HK-2 (cell line): ENCODE measurements at regions not wholly inside any gene's neighbourhood (a gene's known extent, or its start where the extent isn't known, plus 50 kb on each side); places are given as distances from the start of the nearest gene placed in this dataset.
"Not testable (repeated sequence)": the region's sequence is repeated elsewhere in the genome, so short reads cannot be mapped to it uniquely, and the experiment has no call there.

Experiments
- DNase-seq: peaks from one replicate; pipeline ENCODE4 v3.0.0-alpha.2; 2018; ENCODE audit not compliant: unreplicated experiment

DNA sequence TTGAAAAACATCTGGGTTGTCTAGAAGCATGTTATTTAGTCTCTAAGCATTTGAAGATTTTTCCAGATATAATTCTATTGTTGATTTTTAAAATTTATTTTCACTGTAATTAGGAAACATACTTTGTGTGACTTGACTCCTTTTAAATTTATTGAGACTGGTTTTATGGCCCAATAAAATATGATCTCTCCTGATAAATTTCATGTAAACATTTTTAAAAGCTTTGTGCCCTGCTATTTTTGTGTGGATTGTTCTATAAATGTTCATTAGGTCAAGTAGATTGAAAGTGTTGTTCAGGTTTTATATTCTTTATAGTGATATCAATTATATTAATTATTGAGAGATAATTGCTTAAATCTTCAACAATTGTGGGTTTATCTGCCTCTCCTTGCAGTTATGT, 105.4 kb downstream of the RFX6 start:
- no peak for DNase-seq

DNA sequence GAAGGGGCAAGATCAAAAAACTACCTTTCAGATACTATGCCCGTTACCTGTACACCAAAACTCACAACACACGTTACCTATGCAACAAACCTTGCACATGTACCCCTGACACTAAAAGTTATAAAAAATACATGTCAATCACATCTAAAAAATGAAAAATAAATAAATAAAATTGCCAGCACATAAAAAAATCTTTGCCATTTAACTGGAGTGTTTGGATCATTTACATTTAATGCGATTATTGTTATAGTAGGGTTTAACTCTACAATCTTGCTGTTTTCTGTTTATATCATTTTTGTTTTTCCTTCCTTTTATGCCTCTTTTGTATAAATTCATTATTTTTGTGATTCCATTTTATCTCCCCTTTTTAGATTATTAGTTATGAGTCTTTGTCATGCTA, 106.3 kb downstream of the RFX6 start:
- DNase-seq: no peak

DNA sequence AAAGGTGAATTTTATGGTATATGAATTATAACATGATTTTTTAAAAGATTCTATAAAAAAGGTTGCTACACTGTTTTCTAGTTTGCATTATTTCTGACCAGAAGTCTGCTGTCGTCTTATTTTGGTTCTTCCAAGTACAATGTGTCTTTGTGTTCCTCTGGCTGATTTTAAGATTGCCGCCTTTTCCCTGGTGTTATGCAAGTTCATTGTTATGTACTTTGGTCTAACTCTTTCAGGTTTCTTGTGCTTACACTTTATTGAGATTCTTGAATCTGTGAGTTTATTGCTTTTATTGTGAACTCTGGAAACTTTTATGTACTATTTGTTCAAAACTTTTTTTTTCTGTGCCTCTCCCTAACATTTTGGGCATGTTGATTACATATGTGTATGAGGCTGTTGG, 109.8 kb downstream of the RFX6 start:
- DNase-seq: no peak

DNA sequence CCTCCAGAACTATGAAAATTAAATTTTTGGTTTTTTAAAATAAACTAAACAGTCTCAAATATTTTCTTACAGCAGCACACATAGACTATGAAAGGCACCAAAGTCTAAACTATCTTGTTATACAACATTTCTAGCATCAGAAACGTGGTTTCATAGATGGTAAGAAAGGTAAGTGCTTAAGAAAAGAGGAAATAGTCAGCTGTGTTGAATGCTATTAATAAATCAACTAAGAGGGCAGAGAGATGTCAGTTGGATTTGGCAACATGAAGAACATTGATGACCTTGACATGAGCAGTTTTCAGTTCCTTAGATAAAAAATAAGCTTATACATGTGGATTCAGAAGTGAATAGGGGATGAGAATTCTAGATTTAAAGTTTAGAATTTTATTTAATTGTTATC, 113.6 kb downstream of the RFX6 start:
- DNase-seq: no peak

DNA sequence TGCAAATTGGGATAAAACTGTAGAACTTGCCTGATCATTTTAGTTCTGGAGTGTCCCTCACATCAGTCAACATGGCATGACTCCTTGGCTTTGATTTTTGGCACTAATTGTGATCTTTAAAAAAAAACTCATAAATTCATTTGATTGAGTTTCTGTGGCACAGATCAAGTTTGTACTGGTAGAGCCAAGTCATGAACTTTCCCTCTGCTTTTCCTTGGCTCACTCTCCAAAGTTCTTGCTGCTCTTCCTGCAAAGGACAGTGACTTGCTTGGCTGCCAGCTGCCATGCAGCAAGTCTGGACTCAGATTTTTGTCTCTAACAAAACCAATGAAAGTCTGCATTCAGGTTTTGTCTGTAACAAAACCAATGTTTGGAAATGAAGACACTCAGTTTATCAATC, 115.5 kb downstream of the RFX6 start:
- no peak for DNase-seq

DNA sequence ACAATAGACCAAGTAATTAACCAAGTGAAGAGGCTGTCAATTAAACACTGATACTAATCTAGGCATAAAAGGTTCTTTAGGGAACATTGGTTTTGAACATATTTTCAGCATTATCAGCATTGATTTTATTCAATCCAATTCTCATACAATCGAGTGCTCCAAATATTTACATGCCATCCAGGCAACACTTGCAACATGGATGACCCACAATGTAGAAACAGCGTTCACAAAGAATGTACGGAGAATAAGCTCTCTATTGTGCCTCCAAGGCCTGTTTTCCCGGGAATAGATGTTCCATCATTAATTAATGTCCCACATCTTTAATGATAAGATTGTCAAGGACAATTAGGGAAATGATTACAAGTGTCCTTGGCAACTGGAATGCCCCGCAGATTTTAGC, 117.4 kb downstream of the RFX6 start:
- no peak for DNase-seq

DNA sequence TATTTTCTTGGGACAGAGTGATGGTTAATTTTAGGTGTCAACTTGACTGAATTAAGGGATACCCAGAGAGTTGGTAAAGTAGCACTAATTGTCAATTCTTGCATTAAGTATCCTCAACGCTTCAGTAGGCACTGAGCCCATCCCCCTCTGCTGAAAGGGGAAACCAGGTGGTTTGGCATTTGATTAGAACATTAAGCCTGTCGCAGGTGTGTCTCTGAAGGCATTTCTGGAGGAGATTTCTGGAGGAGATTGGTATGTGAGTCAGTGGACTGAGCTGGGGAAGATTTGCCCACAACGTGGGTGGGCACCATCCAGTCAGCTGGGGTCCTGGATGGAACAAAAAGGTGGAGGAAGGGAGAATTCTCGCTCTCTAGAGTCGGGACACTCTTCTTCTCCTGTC, 119.8 kb downstream of the RFX6 start:
- DNase-seq: no peak

DNA sequence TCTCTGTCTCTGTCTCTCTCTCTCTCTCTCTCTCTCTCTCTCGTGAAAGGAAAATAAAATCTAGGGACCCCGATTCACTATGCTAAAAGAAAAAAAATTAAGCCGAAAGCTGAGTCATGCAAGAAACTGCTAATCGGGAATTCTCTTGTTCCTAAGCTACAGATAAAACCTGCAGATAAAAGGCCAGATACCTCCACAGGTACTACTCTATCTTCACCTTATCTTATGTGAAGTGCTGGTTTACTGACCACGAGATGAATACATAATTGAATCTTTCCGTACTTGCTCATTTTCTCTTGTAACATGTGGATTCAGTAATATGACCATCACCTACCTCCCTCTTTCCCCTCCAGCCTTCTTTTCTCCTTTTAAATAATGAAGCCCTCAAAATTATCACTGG, 120.5 kb downstream of the RFX6 start:
- DNase-seq: no peak

DNA sequence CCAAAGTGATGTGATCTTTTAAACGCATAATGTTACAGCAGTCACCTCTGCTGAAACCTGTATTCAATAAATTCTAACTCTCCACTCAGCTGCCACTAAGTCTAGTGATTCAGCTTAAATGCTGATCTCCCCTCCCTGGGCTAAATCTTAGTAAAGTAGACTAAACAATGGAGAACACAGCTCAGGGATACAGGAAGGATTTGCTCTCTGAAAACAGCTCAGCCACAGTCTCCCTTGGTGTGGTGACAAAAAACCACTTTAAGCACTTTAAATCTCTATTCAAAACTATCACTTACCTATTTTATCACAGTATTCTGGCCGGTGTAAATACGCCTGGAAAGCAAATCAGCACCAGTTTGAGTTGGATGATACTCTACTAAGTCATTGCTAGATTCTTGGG, 130.6 kb downstream of the RFX6 start:
- no peak for DNase-seq

DNA sequence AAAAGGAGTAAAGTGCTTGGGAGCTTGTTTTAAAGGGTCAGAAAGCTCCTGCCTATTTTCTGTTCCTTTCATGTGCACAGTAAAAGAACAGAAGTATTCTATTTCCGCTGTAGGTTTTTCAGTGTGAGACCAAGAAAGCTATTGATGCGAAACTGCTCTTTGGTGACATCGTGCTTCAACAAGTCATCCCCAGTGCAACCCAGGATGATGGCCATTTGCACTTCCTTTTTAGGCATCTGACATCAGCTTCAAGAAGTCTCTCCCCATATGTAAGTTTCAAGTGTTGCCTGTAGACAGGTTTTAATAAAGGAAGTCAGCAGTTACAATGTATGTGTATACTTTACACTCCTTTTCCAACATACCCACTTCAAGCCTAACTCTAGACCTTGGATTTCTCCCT, 131.6 kb downstream of the RFX6 start:
- no peak for DNase-seq

DNA sequence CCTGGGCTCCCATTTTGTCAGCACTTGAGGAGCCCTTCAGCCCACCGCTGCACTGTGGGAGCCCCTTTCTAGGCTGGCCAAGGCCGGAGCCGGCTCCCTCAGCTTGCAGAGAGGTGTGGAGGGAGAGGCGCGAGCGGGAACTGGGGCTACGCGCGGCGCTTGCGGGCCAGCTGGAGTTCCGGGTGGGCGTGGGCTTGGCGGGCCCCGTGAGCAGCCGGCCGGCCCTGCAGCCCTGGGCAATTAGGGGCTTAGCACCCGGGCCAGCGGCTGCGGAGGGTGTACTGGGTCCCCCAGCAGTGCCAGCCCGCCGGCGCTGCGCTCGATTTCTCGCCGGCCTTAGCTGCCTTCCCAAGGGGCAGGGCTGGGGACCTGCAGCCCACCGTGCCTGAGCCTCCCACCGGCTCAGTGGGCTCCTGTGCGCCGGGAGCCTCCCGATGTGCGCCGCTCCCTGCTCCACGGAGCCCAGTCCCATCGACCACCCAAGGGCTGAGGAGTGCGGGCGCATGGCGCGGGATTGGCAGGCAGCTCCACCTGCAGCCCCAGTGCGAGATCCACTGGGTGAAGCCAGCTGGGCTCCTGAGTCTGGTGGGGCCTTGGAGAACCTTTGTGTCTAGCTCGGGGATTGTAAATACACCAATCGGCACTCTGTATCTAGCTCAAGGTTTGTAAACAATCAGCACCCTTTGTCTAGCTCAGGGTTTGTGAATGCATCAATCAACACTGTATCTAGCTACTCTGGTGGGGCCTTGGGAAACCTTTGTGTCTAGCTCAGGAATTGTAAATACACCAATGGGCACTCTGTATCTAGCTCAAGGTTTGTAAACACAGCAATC, 137.8 kb downstream of the RFX6 start:
- not testable (repeated sequence) for DNase-seq

DNA sequence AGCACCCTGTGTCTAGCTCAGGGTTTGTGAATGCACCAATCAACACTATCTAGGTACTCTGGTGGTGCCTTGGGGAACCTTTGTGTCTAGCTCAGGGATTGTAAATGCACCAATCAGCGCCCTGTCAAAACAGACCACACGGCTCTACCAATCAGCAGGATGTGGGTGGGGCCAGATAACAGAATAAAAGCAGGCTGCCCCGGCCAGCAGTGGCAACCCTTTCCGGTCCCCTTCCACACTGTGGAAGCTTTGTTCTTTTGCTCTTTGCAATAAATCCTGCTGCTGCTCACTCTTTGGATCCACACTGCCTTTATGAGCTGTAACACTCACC, 138.4 kb downstream of the RFX6 start:
- DNase-seq: not testable (repeated sequence)

DNA sequence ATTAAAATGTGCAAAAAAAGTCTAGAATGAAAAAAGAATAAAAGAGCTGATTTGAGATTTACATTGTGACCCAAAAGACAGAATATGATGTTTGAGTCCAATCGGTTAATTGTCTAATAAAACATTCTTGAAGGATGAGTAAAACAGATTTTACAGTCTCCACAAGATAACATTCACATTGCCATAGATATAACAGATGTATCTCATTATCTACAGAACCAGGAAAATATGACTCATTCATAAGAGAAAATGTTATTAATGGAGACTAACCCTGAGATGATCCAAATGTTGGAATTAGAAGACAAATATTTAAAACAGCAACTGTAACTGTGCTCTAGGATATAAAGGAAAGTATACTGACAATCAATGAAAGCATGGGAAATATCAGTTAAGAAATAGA, 141.7 kb downstream of the RFX6 start:
- no peak for DNase-seq

DNA sequence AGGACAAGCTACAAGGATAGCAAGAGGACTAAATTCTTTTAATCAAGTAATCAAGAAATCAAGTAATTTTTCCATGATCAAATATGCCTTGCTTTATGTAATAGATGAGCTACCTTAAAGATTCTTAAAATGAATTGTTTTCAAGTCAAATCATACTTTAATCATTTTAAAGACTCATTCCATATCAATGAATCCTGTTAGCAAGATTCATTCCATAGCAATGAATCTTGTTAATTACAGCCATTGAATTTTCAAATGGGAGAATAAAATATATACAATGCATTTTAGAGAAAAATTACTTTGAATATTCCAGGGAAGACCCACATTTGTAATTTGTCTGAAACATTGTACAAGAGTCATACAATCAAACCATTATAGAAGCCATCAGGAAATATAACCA, 145.7 kb downstream of the RFX6 start:
- DNase-seq: no peak

DNA sequence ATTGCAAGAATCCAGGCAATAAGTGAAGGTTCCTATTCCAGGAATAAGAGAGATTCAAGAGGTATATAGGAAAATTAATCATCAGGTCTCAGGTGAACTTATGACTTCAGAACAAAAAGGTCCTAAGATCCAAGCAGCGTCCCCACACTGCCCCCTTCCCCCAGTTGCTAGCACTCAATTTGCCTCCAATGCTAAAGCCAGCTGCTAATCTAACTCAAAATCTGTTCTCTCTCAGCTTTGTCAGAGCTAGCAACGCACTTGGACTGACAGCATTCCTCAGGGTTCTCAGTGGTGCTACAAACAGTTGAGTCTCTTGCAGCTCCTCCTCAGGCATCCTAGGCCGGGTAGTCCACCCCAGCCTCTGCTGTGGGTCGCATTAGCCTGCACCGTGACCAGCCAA, 148.3 kb downstream of the RFX6 start:
- DNase-seq: no peak

DNA sequence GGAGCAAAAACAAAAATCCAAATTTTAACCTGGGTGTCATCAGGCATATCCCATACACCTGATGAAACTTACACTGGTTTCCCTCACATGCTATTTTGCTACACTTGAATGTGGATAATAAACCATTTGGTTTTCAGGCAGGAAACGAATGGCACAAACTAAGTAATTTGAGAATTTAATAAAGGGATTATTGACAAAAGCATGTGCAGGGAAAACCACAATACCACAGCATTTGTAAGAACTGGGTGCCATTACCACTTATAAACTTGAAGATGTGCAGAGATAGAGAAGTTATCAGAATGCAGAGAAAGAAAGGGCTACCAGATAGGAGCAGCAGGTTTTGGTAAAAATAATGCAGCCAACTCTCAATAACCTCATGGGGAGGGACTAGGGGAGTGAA, 151.2 kb downstream of the RFX6 start:
- no peak for DNase-seq

DNA sequence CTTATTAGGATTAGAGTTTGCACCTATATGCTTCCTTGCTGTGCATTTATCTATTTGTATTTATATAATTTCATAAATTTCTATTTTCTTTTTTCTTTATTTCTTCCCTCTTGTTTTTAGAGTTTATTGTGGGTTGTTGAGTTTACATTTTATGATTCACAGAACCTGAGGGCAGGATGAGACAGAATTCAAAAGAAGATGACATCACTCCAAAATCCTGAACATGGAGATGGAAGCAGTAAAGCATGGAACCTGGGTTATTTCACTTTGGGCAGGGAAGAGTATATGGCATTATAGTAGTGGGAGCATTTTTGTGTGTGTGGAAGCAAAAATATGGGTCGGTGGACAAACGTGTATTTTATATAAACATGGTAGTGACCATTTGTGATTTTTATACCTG, 157.5 kb downstream of the RFX6 start:
- no peak for DNase-seq

DNA sequence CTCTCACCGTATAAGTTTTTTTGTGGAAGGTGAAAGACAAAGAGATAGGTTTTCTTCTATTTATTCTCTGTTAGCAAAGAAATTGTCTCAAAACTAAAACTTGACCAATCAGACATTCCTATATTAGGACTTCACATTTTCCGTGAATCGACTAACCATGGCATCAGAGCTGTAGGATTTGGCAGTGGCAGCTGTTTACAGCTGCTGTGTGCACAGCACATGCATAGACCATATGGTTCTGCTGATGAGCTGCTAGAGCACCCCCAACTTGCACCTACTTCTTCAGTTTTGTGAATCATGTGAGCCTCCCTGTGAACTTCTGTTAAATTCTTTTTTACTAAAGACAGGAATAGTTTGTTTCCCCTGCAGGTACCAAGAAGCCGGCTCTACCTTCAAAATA, 157.9 kb downstream of the RFX6 start:
- DNase-seq: no peak

DNA sequence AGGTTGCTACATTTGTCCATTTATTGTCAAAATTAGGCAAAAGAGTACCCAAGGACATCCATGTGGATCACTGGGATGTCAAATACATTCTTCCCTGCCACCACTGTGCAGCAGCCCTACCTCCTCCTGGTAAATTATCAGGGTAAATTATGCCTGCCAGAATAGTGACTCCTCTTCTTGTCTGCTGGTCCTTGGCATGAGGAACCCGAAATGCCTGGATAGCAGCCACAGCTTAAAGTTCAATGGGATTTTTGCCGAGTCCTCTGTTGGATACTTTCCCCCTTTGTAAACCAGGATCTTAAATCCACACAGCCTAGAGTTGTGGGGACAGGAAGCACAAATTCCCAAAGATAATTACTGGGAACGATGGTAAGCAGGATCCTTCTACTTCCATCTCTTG, 173.3 kb downstream of the RFX6 start:
- no peak for DNase-seq

DNA sequence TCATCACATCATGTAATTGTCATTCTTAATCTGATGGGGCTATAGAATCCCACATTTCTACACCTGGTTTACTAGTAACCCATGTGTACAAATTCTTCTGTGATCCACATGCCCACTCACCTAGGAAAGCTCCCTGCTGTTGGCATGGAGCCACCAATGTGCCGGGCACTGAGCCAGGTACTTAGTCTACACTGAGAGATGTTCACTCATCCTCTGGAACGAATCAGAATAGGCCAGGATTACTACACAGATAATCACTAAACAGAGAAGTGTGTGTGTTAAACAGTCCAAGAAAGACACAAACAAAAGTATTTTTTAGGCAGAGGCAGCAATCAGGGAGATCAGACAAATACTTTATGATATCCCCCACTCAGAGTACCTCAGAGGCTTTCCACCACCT, 193.2 kb upstream of the VGLL2 start:
- DNase-seq: no peak

DNA sequence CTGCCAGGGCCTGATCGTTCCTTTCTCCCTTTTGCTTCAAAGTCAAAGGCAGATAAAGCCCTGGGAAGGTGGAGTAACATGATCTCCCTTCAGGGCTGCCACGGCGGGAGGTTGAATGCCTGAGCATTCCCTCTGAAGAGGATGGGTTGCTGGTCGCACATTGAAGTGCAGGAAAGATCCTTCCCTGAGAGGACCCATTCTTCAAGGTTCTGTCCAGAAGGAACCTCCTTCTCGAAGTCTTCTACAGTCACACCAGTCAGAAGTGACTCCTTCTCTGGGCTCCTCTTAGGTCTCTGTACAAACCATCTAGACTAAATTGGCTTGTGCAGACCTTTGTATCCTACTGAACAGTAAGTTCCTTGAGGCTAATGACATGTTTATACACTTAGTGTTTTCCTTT, 192.6 kb upstream of the VGLL2 start:
- DNase-seq: no peak

DNA sequence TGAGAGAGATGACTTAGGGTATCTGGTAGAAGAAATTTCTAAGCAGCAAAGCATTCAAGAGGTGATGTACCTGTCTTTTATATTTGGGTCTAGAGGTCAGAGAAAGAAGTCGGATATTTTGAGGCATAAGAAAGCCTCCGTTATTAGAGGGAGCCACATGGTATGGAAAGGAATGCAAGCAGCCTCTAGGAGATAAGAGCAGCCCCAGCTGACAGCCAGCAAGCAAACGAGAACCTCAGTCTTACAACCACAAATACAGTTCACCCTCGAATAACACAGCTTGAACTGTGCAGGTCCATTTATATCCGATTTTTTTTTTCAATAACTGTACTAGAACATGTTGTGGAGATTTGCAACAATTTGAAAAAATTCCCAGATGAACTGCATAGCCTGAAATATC, 190.7 kb upstream of the VGLL2 start:
- no peak for DNase-seq

DNA sequence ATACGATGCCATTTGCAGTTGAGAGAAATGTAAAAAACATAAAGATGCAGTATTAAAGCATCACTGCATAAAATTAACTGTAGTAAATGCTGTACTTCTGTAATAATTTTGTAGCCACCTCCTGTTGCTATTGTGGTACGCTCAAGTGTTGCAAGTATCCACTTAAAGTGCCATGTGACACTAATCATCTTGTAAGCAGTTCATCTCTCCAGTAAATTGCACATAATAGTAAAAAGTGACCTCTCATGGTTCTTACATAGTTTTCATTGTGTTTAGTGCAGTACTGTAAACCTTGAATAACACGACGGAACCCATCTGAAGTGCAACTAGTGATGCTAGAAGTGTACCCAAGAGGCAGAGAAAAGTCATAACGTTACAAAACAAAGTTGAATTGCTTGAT, 190.1 kb upstream of the VGLL2 start:
- no peak for DNase-seq

DNA sequence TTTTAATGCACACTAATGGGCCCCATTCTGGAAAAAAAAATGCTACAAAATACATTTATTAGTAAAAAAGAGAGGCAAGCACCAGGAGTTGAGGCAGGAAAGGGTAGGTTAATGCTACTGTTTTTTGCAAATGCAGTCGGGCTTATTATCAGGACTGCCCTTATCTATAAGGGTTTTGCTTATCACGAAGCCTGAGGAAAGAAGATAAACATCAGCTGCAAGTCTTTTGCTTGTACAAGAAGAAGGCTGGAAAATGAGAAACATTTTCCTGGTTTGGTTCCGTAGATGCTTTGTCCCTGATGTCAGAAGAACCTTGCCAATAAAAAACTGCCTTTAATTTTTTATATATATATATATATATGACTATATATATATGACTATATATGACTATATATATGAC, 189.3 kb upstream of the VGLL2 start:
- no peak for DNase-seq
